ENCODE measurements at regions not wholly inside any gene's neighbourhood (a gene's known extent, or its start where the extent isn't known, plus 50 kb on each side); places are given as distances from the start of the nearest gene placed in this dataset.
A peak's percentile ranks its signal among the peaks of the same experiment; 100 is the strongest.

GRCh38 chr22:26846645-26847044 is 189.3 kb downstream of the MIAT start:
- no peak overlapping the region for H3K4me3 ChIP-seq (ENCODE audit: control insufficient read depth, low read depth, low read length)
- TF ChIP-seq CTCF (conservative IDR thresholded peaks at IDR 0.05; ENCODE audit: control insufficient read depth, insufficient read depth, low read depth, low read length) = no peak
- DNase-seq (ENCODE audit: low read depth) = no peak

GRCh38 chr22:26847046-26847445 is 189.7 kb downstream of the MIAT start:
- no peak for TF ChIP-seq CTCF (conservative IDR thresholded peaks at IDR 0.05; ENCODE audit: control insufficient read depth, insufficient read depth, low read depth, low read length)
- H3K4me3 ChIP-seq (ENCODE audit: control insufficient read depth, low read depth, low read length) = no peak overlapping the region
- no peak for DNase-seq (ENCODE audit: low read depth)

- DNase-seq (ENCODE audit: low read depth) = no peak
- TF ChIP-seq CTCF (conservative IDR thresholded peaks at IDR 0.05; ENCODE audit: control insufficient read depth, insufficient read depth, low read depth, low read length) = no peak
- no peak overlapping the region for H3K4me3 ChIP-seq (ENCODE audit: control insufficient read depth, low read depth, low read length)
Observed at GRCh38 chr22:26847816-26848215, 190.4 kb downstream of the MIAT start.

- H3K4me3 ChIP-seq (ENCODE audit: control insufficient read depth, low read depth, low read length) = no peak overlapping the region
- TF ChIP-seq CTCF (conservative IDR thresholded peaks at IDR 0.05; ENCODE audit: control insufficient read depth, insufficient read depth, low read depth, low read length) = no peak
- DNase-seq (ENCODE audit: low read depth) = peak; percentile 14
Observed at GRCh38 chr22:26848244-26848920, 191.0 kb downstream of the MIAT start.

- no peak for TF ChIP-seq CTCF (conservative IDR thresholded peaks at IDR 0.05; ENCODE audit: control insufficient read depth, insufficient read depth, low read depth, low read length)
- no peak for DNase-seq (ENCODE audit: low read depth)
- H3K4me3 ChIP-seq (ENCODE audit: control insufficient read depth, low read depth, low read length) = no peak overlapping the region
Observed at GRCh38 chr22:26849575-26849974, 192.2 kb downstream of the MIAT start.

GRCh38 chr22:26851125-26851524 is 193.7 kb downstream of the MIAT start:
- no peak for TF ChIP-seq CTCF (conservative IDR thresholded peaks at IDR 0.05; ENCODE audit: control insufficient read depth, insufficient read depth, low read depth, low read length)
- no peak for DNase-seq (ENCODE audit: low read depth)
- no peak overlapping the region for H3K4me3 ChIP-seq (ENCODE audit: control insufficient read depth, low read depth, low read length)

- TF ChIP-seq CTCF (conservative IDR thresholded peaks at IDR 0.05; ENCODE audit: control insufficient read depth, insufficient read depth, low read depth, low read length) = no peak
- H3K4me3 ChIP-seq (ENCODE audit: control insufficient read depth, low read depth, low read length) = no peak overlapping the region
- no peak for DNase-seq (ENCODE audit: low read depth)
Observed at GRCh38 chr22:26852176-26852575, 194.8 kb downstream of the MIAT start.

Measured in fibroblast of mammary gland (primary cell).